Renal cortex interstitium (tissue), 11 donors: ENCODE measurements at regions not wholly inside any gene's neighbourhood (a gene's known extent, or its start where the extent isn't known, plus 50 kb on each side); places are given as distances from the start of the nearest gene placed in this dataset.

Source experiments
- DNase-seq, 11 donors: peaks; one replicate each; pipeline ENCODE4 v3.0.0-alpha.2; 2013; ENCODE audit warnings: low read depth in 9 of 11, low spot score in 4 of 11; ENCODE audit errors: extremely low read depth in 1 of 11

GRCh38 chr3:107116251-107116650 lies 261.0 kb upstream of the CCDC54 start:
- no peak for DNase-seq

GRCh38 chr3:107117156-107117555 lies 260.1 kb upstream of the CCDC54 start:
- DNase-seq = no peak

- peak in 10 of 11 donors; percentile 41 to 65 (median 52) for DNase-seq
These were observed 259.2 kb upstream of the CCDC54 start for GRCh38 chr3:107117922-107118536.

GRCh38 chr3:107124885-107125284 lies 252.4 kb upstream of the CCDC54 start:
- DNase-seq = no peak

- peak in 2 of 11 donors; percentile 19 to 53 for DNase-seq
These were observed 248.3 kb upstream of the CCDC54 start for GRCh38 chr3:107128946-107129345.

- no peak for DNase-seq
These were observed 247.0 kb upstream of the CCDC54 start for GRCh38 chr3:107130089-107130700.

GRCh38 chr3:107132674-107133073 lies 244.6 kb upstream of the CCDC54 start:
- DNase-seq = no peak

- no peak for DNase-seq
These were observed 243.3 kb upstream of the CCDC54 start for GRCh38 chr3:107133891-107134290.

- DNase-seq = no peak
These were observed 235.1 kb upstream of the CCDC54 start for GRCh38 chr3:107142171-107142570.

- peak in 5 of 11 donors; percentile 18 to 53 (median 35) for DNase-seq
These were observed 234.3 kb upstream of the CCDC54 start for GRCh38 chr3:107142786-107143575.

GRCh38 chr3:107150675-107151074 lies 226.6 kb upstream of the CCDC54 start:
- DNase-seq = no peak

- no peak for DNase-seq
These were observed 223.3 kb upstream of the CCDC54 start for GRCh38 chr3:107153981-107154380.

GRCh38 chr3:107172411-107172810 lies 204.8 kb upstream of the CCDC54 start:
- DNase-seq = no peak

- no peak for DNase-seq
These were observed 192.9 kb upstream of the CCDC54 start for GRCh38 chr3:107184375-107184774.

GRCh38 chr3:107188262-107188661 lies 189.0 kb upstream of the CCDC54 start:
- no peak for DNase-seq

GRCh38 chr3:107189158-107189791 lies 188.0 kb upstream of the CCDC54 start:
- no peak for DNase-seq

GRCh38 chr3:107193116-107193515 lies 184.1 kb upstream of the CCDC54 start:
- DNase-seq = no peak

GRCh38 chr3:107198581-107199181 lies 178.6 kb upstream of the CCDC54 start:
- peak in 7 of 11 donors; percentile 44 to 68 (median 55) for DNase-seq

- no peak for DNase-seq
These were observed 176.1 kb upstream of the CCDC54 start for GRCh38 chr3:107201146-107201545.
